ENCODE measurements at regions not wholly inside any gene's neighbourhood (a gene's known extent, or its start where the extent isn't known, plus 50 kb on each side); places are given as distances from the start of the nearest gene placed in this dataset.
"Not testable (repeated sequence)": the region's sequence is repeated elsewhere in the genome, so short reads cannot be mapped to it uniquely, and the experiment has no call there.

- H3K4me3 Mint-ChIP-seq; POLR2A ChIA-PET; H3K9ac ChIP-seq (ENCODE audit: low read length); H3K4me1 Mint-ChIP-seq; H3K4me2 ChIP-seq (replicated peaks; ENCODE audit: low read depth, low read length, poor library complexity, severe bottlenecking); H3K27ac Mint-ChIP-seq; CTCF ChIA-PET; H3K27me3 Mint-ChIP-seq; H3K27ac ChIP-seq (ENCODE audit: low read length in 2 of 2); H2AFZ ChIP-seq (ENCODE audit: insufficient read depth, low read depth, low read length, poor library complexity, severe bottlenecking); H3K9me3 Mint-ChIP-seq (ENCODE audit: insufficient read depth); H3K4me3 ChIP-seq (ENCODE audit: control extremely low read depth in 1 of 5, extremely low read depth in 1 of 5, insufficient read depth in 1 of 5, low read depth in 2 of 5, low read length in 4 of 5); H3K79me2 ChIP-seq (ENCODE audit: control insufficient read depth, insufficient read depth, low read length); H3K36me3 ChIP-seq (replicated peaks in 1 of 2; ENCODE audit: control extremely low read depth in 1 of 2, control insufficient read depth in 1 of 2, extremely low read depth in 1 of 2, insufficient read depth in 2 of 2, low read length in 1 of 2); DNase-seq; ATAC-seq (ENCODE audit: low read depth); H3K4me1 ChIP-seq (ENCODE audit: control insufficient read depth in 2 of 2, insufficient read depth in 2 of 2, low read length in 2 of 2); H3K9me3 ChIP-seq (ENCODE audit: control extremely low read depth in 1 of 3, control insufficient read depth in 2 of 3, insufficient read depth in 1 of 3, low read length in 2 of 3); intact Hi-C loops (cut with micrococcal nuclease); H3K27me3 ChIP-seq (replicated peaks in 1 of 4; ENCODE audit: control extremely low read depth in 1 of 4, control insufficient read depth in 3 of 4, insufficient read depth in 4 of 4, low read length in 3 of 4); H4K20me1 ChIP-seq (ENCODE audit: control insufficient read depth, insufficient read depth, low read length, poor library complexity, severe bottlenecking): not testable (repeated sequence)
- no CpG with 5 or more reads among the region's 2 CpGs for WGBS (ENCODE audit: insufficient coverage)
These were observed 332.6 kb downstream of the ANAPC1 start for GRCh38 chr2:111551428-111551827.

- H3K4me3 ChIP-seq (ENCODE audit: control extremely low read depth in 1 of 5, extremely low read depth in 1 of 5, insufficient read depth in 1 of 5, low read depth in 2 of 5, low read length in 4 of 5); H4K20me1 ChIP-seq (ENCODE audit: control insufficient read depth, insufficient read depth, low read length, poor library complexity, severe bottlenecking); ATAC-seq (ENCODE audit: low read depth); CTCF ChIA-PET; H3K4me3 Mint-ChIP-seq; H3K9me3 Mint-ChIP-seq (ENCODE audit: insufficient read depth); H3K4me1 Mint-ChIP-seq; H3K27me3 ChIP-seq (replicated peaks in 1 of 4; ENCODE audit: control extremely low read depth in 1 of 4, control insufficient read depth in 3 of 4, insufficient read depth in 4 of 4, low read length in 3 of 4); H3K27ac Mint-ChIP-seq; POLR2A ChIA-PET; H3K4me2 ChIP-seq (replicated peaks; ENCODE audit: low read depth, low read length, poor library complexity, severe bottlenecking); H2AFZ ChIP-seq (ENCODE audit: insufficient read depth, low read depth, low read length, poor library complexity, severe bottlenecking); H3K4me1 ChIP-seq (ENCODE audit: control insufficient read depth in 2 of 2, insufficient read depth in 2 of 2, low read length in 2 of 2); H3K36me3 ChIP-seq (replicated peaks in 1 of 2; ENCODE audit: control extremely low read depth in 1 of 2, control insufficient read depth in 1 of 2, extremely low read depth in 1 of 2, insufficient read depth in 2 of 2, low read length in 1 of 2); H3K27ac ChIP-seq (ENCODE audit: low read length in 2 of 2); H3K79me2 ChIP-seq (ENCODE audit: control insufficient read depth, insufficient read depth, low read length); intact Hi-C loops (cut with micrococcal nuclease); H3K27me3 Mint-ChIP-seq; H3K9ac ChIP-seq (ENCODE audit: low read length); H3K9me3 ChIP-seq (ENCODE audit: control extremely low read depth in 1 of 3, control insufficient read depth in 2 of 3, insufficient read depth in 1 of 3, low read length in 2 of 3); DNase-seq: not testable (repeated sequence)
- no CpG with 5 or more reads among the region's 9 CpGs for WGBS (ENCODE audit: insufficient coverage)
These were observed 331.4 kb downstream of the ANAPC1 start for GRCh38 chr2:111552625-111553024.

DNA sequence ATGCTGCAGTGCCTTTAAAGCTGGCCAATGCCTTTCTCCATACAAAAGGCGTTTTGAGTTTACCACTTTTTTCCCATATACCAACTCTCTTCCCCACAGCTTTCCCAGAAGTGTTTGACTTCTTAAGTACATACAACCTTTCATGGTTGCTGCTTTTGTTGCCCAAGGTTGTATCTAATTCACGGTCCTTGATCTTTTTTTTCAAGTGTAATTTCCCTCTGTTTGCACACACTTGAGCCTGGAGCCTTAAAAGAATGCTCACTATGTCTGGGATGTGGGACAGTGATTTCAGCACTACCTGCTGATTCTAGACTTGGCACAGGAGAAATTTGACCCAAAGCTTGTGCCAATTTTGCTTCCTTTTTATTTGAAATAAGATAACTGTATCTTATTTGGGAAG lies 324.7 kb downstream of the ANAPC1 start:
- H4K20me1 ChIP-seq (ENCODE audit: control insufficient read depth, insufficient read depth, low read length, poor library complexity, severe bottlenecking); POLR2A ChIA-PET; H3K36me3 ChIP-seq (replicated peaks in 1 of 2; ENCODE audit: control extremely low read depth in 1 of 2, control insufficient read depth in 1 of 2, extremely low read depth in 1 of 2, insufficient read depth in 2 of 2, low read length in 1 of 2); H3K4me2 ChIP-seq (replicated peaks; ENCODE audit: low read depth, low read length, poor library complexity, severe bottlenecking); H3K27ac ChIP-seq (ENCODE audit: low read length in 2 of 2); CTCF ChIA-PET; H3K27ac Mint-ChIP-seq; H3K4me1 ChIP-seq (ENCODE audit: control insufficient read depth in 2 of 2, insufficient read depth in 2 of 2, low read length in 2 of 2); DNase-seq; H3K9me3 ChIP-seq (ENCODE audit: control extremely low read depth in 1 of 3, control insufficient read depth in 2 of 3, insufficient read depth in 1 of 3, low read length in 2 of 3); H3K4me1 Mint-ChIP-seq; H3K27me3 Mint-ChIP-seq; ATAC-seq (ENCODE audit: low read depth); H3K4me3 Mint-ChIP-seq; intact Hi-C loops (cut with micrococcal nuclease); H3K79me2 ChIP-seq (ENCODE audit: control insufficient read depth, insufficient read depth, low read length); H3K9ac ChIP-seq (ENCODE audit: low read length); H2AFZ ChIP-seq (ENCODE audit: insufficient read depth, low read depth, low read length, poor library complexity, severe bottlenecking); H3K4me3 ChIP-seq (ENCODE audit: control extremely low read depth in 1 of 5, extremely low read depth in 1 of 5, insufficient read depth in 1 of 5, low read depth in 2 of 5, low read length in 4 of 5); H3K27me3 ChIP-seq (replicated peaks in 1 of 4; ENCODE audit: control extremely low read depth in 1 of 4, control insufficient read depth in 3 of 4, insufficient read depth in 4 of 4, low read length in 3 of 4); H3K9me3 Mint-ChIP-seq (ENCODE audit: insufficient read depth): not testable (repeated sequence)
- WGBS (ENCODE audit: insufficient coverage): no CpG with 5 or more reads among the region's 2 CpGs

- H2AFZ ChIP-seq (ENCODE audit: insufficient read depth, low read depth, low read length, poor library complexity, severe bottlenecking); H3K36me3 ChIP-seq (replicated peaks in 1 of 2; ENCODE audit: control extremely low read depth in 1 of 2, control insufficient read depth in 1 of 2, extremely low read depth in 1 of 2, insufficient read depth in 2 of 2, low read length in 1 of 2); H3K4me1 Mint-ChIP-seq; H3K27ac ChIP-seq (ENCODE audit: low read length in 2 of 2); H4K20me1 ChIP-seq (ENCODE audit: control insufficient read depth, insufficient read depth, low read length, poor library complexity, severe bottlenecking); H3K4me2 ChIP-seq (replicated peaks; ENCODE audit: low read depth, low read length, poor library complexity, severe bottlenecking); CTCF ChIA-PET; H3K9ac ChIP-seq (ENCODE audit: low read length); DNase-seq; H3K27me3 ChIP-seq (replicated peaks in 1 of 4; ENCODE audit: control extremely low read depth in 1 of 4, control insufficient read depth in 3 of 4, insufficient read depth in 4 of 4, low read length in 3 of 4); intact Hi-C loops (cut with micrococcal nuclease); H3K4me1 ChIP-seq (ENCODE audit: control insufficient read depth in 2 of 2, insufficient read depth in 2 of 2, low read length in 2 of 2); H3K79me2 ChIP-seq (ENCODE audit: control insufficient read depth, insufficient read depth, low read length); H3K4me3 ChIP-seq (ENCODE audit: control extremely low read depth in 1 of 5, extremely low read depth in 1 of 5, insufficient read depth in 1 of 5, low read depth in 2 of 5, low read length in 4 of 5); ATAC-seq (ENCODE audit: low read depth); H3K9me3 ChIP-seq (ENCODE audit: control extremely low read depth in 1 of 3, control insufficient read depth in 2 of 3, insufficient read depth in 1 of 3, low read length in 2 of 3); H3K4me3 Mint-ChIP-seq; H3K27me3 Mint-ChIP-seq; H3K27ac Mint-ChIP-seq; POLR2A ChIA-PET; H3K9me3 Mint-ChIP-seq (ENCODE audit: insufficient read depth): not testable (repeated sequence)
- no CpG with 5 or more reads among the region's 3 CpGs for WGBS (ENCODE audit: insufficient coverage)
These were observed 324.2 kb downstream of the ANAPC1 start for GRCh38 chr2:111559814-111560213.
